Activated T-cell treated with anti-CD3 and anti-CD28 coated beads for 4 hours (primary cell): ENCODE measurements at regions not wholly inside any gene's neighbourhood (a gene's known extent, or its start where the extent isn't known, plus 50 kb on each side); places are given as distances from the start of the nearest gene placed in this dataset.
A peak's percentile ranks its signal among the peaks of the same experiment; 100 is the strongest.

Source experiments
- DNase-seq: peaks from one replicate; pipeline ENCODE4 v3.0.0-alpha.2; 2020

GRCh38 chr9:129245276-129245675 lies 67.2 kb upstream of the IER5L start:
- DNase-seq: no peak

GRCh38 chr9:129242971-129243561 lies 65.0 kb upstream of the IER5L start:
- DNase-seq: no peak

GRCh38 chr9:129242191-129242941 lies 64.3 kb upstream of the IER5L start:
- DNase-seq: no peak

- DNase-seq: no peak
Measured at GRCh38 chr9:129241725-129242124, 63.7 kb upstream of the IER5L start.

- DNase-seq: no peak
Measured at GRCh38 chr9:129240581-129241211, 62.6 kb upstream of the IER5L start.

- DNase-seq: no peak
Measured at GRCh38 chr9:129239946-129240490, 62.0 kb upstream of the IER5L start.

GRCh38 chr9:129237803-129238202 lies 59.7 kb upstream of the IER5L start:
- DNase-seq: no peak

GRCh38 chr9:129237164-129237611 lies 59.1 kb upstream of the IER5L start:
- DNase-seq: peak; percentile 58

GRCh38 chr9:129236441-129237145 lies 58.5 kb upstream of the IER5L start:
- no peak for DNase-seq

GRCh38 chr9:129235931-129236331 lies 57.9 kb upstream of the IER5L start:
- peak; percentile 30 for DNase-seq

GRCh38 chr9:129235041-129235930 lies 57.2 kb upstream of the IER5L start:
- no peak for DNase-seq

- DNase-seq: no peak
Measured at GRCh38 chr9:129234491-129234890, 56.4 kb upstream of the IER5L start.

- DNase-seq: no peak
Measured at GRCh38 chr9:129232839-129233591, 55.0 kb upstream of the IER5L start.

- DNase-seq: no peak
Measured at GRCh38 chr9:129231759-129232158, 53.7 kb upstream of the IER5L start.

GRCh38 chr9:129231022-129231739 lies 53.1 kb upstream of the IER5L start:
- no peak for DNase-seq

GRCh38 chr9:129230302-129230701 lies 52.2 kb upstream of the IER5L start:
- DNase-seq: no peak
